ENCODE measurements at regions not wholly inside any gene's neighbourhood (a gene's known extent, or its start where the extent isn't known, plus 50 kb on each side); places are given as distances from the start of the nearest gene placed in this dataset.

- intact Hi-C loops (cut with micrococcal nuclease; ENCODE audit: unreplicated experiment) = no loop called here
- Histone ChIP-seq H3K27ac (ENCODE audit: low read depth, low read length, poor library complexity, severe bottlenecking) (no peak overlapping the region), H3K36me3 (ENCODE audit: insufficient read depth, low read length) (no peaks in the 10 kb centered on the region), H3K9me2 (ENCODE audit: insufficient read depth, low read length) (no peaks in the 10 kb centered on the region), H4K20me1 (ENCODE audit: insufficient read depth, low read length) (no peaks in the 10 kb centered on the region), H2AFZ (ENCODE audit: low read length) (no peak overlapping the region), H3K4me1 (ENCODE audit: insufficient read depth, low read length, poor library complexity, severe bottlenecking) (no peaks in the 10 kb centered on the region), H3K9me3 (ENCODE audit: low read length) (no peaks in the 10 kb centered on the region), H3K4me3 (ENCODE audit: low read depth, low read length, poor library complexity, severe bottlenecking) (no peak overlapping the region), H3K4me2 (ENCODE audit: low read length) (no peak overlapping the region), H3K79me2 (ENCODE audit: insufficient read depth, low read depth, low read length) (no peaks in the 10 kb centered on the region)
- ChIA-PET CTCF (ENCODE audit: unreplicated experiment) (no interaction called here), POLR2A (interaction anchor here (0.9 kb wide), 1 partner anchor 1611 kb away, joined by 3 read pairs; no protein-coding TSS in a partner anchor)
- BruUV-seq (replicated peaks) = no TSS peak
- DNase-seq (ENCODE audit: low spot score) = no peak
- TF ChIP-seq EZH2phosphoT487 (IDR thresholded peaks at IDR 0.05; ENCODE audit: borderline replicate concordance, low read depth, low read length) (no peak), CTCF (conservative IDR thresholded peaks at IDR 0.05; ENCODE audit: low read length) (no peak)
These were observed 471.8 kb downstream of the KCNT2 start for GRCh38 chr1:196136396-196136795.

- BruUV-seq (replicated peaks) = no TSS peak
- Histone ChIP-seq H3K9me2 (ENCODE audit: insufficient read depth, low read length) (no peaks in the 10 kb centered on the region), H3K9me3 (ENCODE audit: low read length) (no peaks in the 10 kb centered on the region), H3K4me3 (ENCODE audit: low read depth, low read length, poor library complexity, severe bottlenecking) (no peak overlapping the region), H4K20me1 (ENCODE audit: insufficient read depth, low read length) (no peaks in the 10 kb centered on the region), H3K4me1 (ENCODE audit: insufficient read depth, low read length, poor library complexity, severe bottlenecking) (no peaks in the 10 kb centered on the region), H2AFZ (ENCODE audit: low read length) (no peak overlapping the region), H3K4me2 (ENCODE audit: low read length) (no peak overlapping the region), H3K79me2 (ENCODE audit: insufficient read depth, low read depth, low read length) (no peaks in the 10 kb centered on the region), H3K36me3 (ENCODE audit: insufficient read depth, low read length) (no peaks in the 10 kb centered on the region), H3K27ac (ENCODE audit: low read depth, low read length, poor library complexity, severe bottlenecking) (no peak overlapping the region)
- CTCF ChIA-PET (ENCODE audit: unreplicated experiment) = no interaction called here
- intact Hi-C loops (cut with micrococcal nuclease; ENCODE audit: unreplicated experiment) = no loop called here
- no peak for TF ChIP-seq CTCF (conservative IDR thresholded peaks at IDR 0.05; ENCODE audit: low read length)
- TF ChIP-seq EZH2phosphoT487 (IDR thresholded peaks at IDR 0.05; ENCODE audit: borderline replicate concordance, low read depth, low read length) = no peak
- no peak for DNase-seq (ENCODE audit: low spot score)
- POLR2A ChIA-PET = interaction anchor here (1.2 kb wide), 1 partner anchor 205 kb away, joined by 4 read pairs; no protein-coding TSS in a partner anchor
These were observed 476.5 kb downstream of the KCNT2 start for GRCh38 chr1:196131691-196132090.

GRCh38 chr1:196128835-196129234 lies 479.4 kb downstream of the KCNT2 start:
- Histone ChIP-seq H2AFZ (ENCODE audit: low read length) (no peak overlapping the region), H3K36me3 (ENCODE audit: insufficient read depth, low read length) (no peaks in the 10 kb centered on the region), H3K4me1 (ENCODE audit: insufficient read depth, low read length, poor library complexity, severe bottlenecking) (no peaks in the 10 kb centered on the region), H3K9me2 (ENCODE audit: insufficient read depth, low read length) (no peaks in the 10 kb centered on the region), H3K9me3 (ENCODE audit: low read length) (no peaks in the 10 kb centered on the region), H3K27ac (ENCODE audit: low read depth, low read length, poor library complexity, severe bottlenecking) (no peak overlapping the region), H3K4me3 (ENCODE audit: low read depth, low read length, poor library complexity, severe bottlenecking) (no peak overlapping the region), H4K20me1 (ENCODE audit: insufficient read depth, low read length) (no peaks in the 10 kb centered on the region), H3K79me2 (ENCODE audit: insufficient read depth, low read depth, low read length) (no peaks in the 10 kb centered on the region), H3K4me2 (ENCODE audit: low read length) (no peak overlapping the region)
- ChIA-PET POLR2A (no interaction called here), CTCF (ENCODE audit: unreplicated experiment) (no interaction called here)
- TF ChIP-seq CTCF (conservative IDR thresholded peaks at IDR 0.05; ENCODE audit: low read length) (no peak), EZH2phosphoT487 (IDR thresholded peaks at IDR 0.05; ENCODE audit: borderline replicate concordance, low read depth, low read length) (no peak)
- intact Hi-C loops (cut with micrococcal nuclease; ENCODE audit: unreplicated experiment) = no loop called here
- no peak for DNase-seq (ENCODE audit: low spot score)
- BruUV-seq (replicated peaks) = no TSS peak
